Esophagus squamous epithelium (tissue), 4 donors: ENCODE measurements at regions not wholly inside any gene's neighbourhood (a gene's known extent, or its start where the extent isn't known, plus 50 kb on each side); places are given as distances from the start of the nearest gene placed in this dataset.

ENCODE experiments used
- POLR2A ChIP-seq, 4 donors: fragments of 450-650 bp; IDR thresholded peaks; one replicate each; pipeline ENCODE4 v1.6.1; 2017; ENCODE audit warnings: antibody characterized with exemption in 4 of 4, mild to moderate bottlenecking in 4 of 4, moderate library complexity in 3 of 4
- TF ChIP-seq, protein P1 (sequence below), 6 experiments: fragments of 450-650 bp in 4 of 6; fragments of 200-600 bp in 2 of 6; sonication (generic) in 2 of 6; IDR thresholded peaks; one replicate each; pipeline ENCODE4 v1.5.1; 2016 to 2019; ENCODE audit warnings: antibody characterized with exemption in 6 of 6, mild to moderate bottlenecking in 4 of 6, moderate library complexity in 4 of 6

DNA sequence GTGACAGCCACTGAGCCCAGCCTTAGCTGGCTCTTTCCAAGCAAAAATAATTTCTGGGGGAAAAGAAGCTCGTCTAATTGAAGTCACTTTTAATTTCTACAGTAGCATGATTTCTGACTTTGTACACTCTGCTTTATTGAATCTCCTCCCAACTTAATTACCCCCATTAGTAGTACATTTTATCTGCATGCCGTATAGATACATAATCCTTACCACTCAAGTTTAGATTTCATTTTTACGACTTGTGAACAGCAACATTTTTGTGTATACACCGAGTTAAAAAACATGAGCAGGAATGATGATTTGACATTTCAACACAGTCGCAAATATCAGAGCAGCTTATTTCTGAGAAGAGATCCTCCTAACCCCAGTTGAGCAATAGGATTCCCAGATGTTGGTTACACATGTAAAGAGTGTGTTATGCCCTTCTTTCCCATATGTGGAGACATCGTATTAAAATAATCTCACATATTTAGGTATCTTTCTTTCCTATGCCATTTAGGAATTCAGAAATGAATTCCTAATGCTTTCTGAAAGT is 127.3 kb upstream of the MTHFD1L start:
- TF ChIP-seq, protein P1, sequence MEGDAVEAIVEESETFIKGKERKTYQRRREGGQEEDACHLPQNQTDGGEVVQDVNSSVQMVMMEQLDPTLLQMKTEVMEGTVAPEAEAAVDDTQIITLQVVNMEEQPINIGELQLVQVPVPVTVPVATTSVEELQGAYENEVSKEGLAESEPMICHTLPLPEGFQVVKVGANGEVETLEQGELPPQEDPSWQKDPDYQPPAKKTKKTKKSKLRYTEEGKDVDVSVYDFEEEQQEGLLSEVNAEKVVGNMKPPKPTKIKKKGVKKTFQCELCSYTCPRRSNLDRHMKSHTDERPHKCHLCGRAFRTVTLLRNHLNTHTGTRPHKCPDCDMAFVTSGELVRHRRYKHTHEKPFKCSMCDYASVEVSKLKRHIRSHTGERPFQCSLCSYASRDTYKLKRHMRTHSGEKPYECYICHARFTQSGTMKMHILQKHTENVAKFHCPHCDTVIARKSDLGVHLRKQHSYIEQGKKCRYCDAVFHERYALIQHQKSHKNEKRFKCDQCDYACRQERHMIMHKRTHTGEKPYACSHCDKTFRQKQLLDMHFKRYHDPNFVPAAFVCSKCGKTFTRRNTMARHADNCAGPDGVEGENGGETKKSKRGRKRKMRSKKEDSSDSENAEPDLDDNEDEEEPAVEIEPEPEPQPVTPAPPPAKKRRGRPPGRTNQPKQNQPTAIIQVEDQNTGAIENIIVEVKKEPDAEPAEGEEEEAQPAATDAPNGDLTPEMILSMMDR (IDR thresholded peaks at IDR 0.05): no peak
- no peak for TF ChIP-seq POLR2A (IDR thresholded peaks at IDR 0.05)
